ENCODE measurements at regions not wholly inside any gene's neighbourhood (a gene's known extent, or its start where the extent isn't known, plus 50 kb on each side); places are given as distances from the start of the nearest gene placed in this dataset.

DNA sequence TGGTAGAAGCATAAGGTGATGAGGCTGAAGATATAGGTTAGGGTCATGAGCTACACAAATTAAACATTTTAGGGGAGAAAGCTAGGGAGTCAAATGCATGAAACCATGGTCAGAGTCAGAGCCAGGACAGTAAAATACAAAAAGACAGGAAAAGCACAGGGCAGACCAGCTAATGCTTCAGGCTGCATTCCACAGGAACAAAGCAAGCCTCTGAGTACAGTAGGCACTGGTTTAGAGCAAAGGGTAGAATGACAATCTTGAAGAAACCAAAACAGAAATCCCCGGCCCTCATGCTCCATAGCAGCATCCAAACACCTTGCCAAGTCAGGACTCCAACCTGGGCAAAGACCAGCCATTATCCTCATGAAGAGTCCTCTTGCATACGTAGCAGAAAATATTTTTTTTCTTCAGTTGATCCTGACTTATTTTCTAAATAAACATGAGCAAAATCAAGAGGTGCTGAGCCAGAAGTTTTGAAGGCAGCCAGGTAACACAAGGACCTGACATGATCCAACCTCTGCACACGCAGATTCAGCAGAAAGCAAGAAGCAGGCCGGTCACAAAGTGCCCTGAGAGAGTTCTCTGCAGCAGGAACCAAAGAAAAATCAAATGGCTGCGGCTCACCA, 273.1 kb downstream of the TTLL7 start:
- Histone ChIP-seq H3K9me3 (ENCODE audit: control insufficient read depth in 2 of 3, insufficient read depth in 1 of 3, low read length in 3 of 3) (no peaks in the 10 kb centered on the region), H3K27ac (ENCODE audit: low read depth in 2 of 2, low read length in 2 of 2) (no peak overlapping the region), H3K36me3 (ENCODE audit: control insufficient read depth in 2 of 3, insufficient read depth in 3 of 3, low read length in 3 of 3) (no peaks in the 10 kb centered on the region), H3K4me1 (ENCODE audit: control insufficient read depth in 2 of 3, insufficient read depth in 2 of 3, low read depth in 1 of 3, low read length in 3 of 3) (no peaks in the 10 kb centered on the region), H3K27me3 (ENCODE audit: control insufficient read depth, insufficient read depth, low read length) (no peaks in the 10 kb centered on the region), H3K9ac (ENCODE audit: low read length in 3 of 3) (no peak overlapping the region), H3K4me3 (ENCODE audit: low read length in 3 of 3) (no peak overlapping the region)
- TF ChIP-seq, protein P1, sequence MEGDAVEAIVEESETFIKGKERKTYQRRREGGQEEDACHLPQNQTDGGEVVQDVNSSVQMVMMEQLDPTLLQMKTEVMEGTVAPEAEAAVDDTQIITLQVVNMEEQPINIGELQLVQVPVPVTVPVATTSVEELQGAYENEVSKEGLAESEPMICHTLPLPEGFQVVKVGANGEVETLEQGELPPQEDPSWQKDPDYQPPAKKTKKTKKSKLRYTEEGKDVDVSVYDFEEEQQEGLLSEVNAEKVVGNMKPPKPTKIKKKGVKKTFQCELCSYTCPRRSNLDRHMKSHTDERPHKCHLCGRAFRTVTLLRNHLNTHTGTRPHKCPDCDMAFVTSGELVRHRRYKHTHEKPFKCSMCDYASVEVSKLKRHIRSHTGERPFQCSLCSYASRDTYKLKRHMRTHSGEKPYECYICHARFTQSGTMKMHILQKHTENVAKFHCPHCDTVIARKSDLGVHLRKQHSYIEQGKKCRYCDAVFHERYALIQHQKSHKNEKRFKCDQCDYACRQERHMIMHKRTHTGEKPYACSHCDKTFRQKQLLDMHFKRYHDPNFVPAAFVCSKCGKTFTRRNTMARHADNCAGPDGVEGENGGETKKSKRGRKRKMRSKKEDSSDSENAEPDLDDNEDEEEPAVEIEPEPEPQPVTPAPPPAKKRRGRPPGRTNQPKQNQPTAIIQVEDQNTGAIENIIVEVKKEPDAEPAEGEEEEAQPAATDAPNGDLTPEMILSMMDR (IDR thresholded peaks at IDR 0.05; ENCODE audit: borderline replicate concordance, extremely low read depth, insufficient read depth): no peak
- no peak for DNase-seq
- no peak for FAIRE-seq
- intact Hi-C loops (cut with DNase I): no loop called here

DNA sequence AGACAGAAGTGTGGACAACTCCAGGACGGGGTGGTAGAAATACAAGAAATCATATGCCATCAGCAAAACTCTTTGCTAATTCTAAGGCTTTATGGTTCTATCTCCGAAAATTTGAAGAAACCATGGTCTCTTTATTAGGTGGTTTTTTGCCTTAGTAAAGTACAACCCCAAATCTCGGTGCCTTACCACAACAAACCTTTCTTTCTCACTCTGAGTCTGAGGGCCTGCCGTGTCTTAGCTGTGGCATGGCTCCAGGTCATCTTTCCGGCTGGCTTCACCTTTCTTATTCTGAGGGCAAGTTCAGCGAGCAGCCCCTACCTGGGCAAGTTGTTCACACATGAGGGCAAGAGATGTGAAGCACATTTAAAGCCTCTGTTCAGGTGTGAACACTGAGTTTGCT, 280.6 kb downstream of the TTLL7 start:
- H3K9me3 ChIP-seq (ENCODE audit: control insufficient read depth in 2 of 3, insufficient read depth in 1 of 3, low read length in 3 of 3): no peaks in the 10 kb centered on the region
- FAIRE-seq (no peak), DNase-seq (no peak)
- no peaks in the 10 kb centered on the region for H3K27me3 ChIP-seq (ENCODE audit: control insufficient read depth, insufficient read depth, low read length)
- H3K36me3 ChIP-seq (ENCODE audit: control insufficient read depth in 2 of 3, insufficient read depth in 3 of 3, low read length in 3 of 3): no peaks in the 10 kb centered on the region
- no peak overlapping the region for H3K9ac ChIP-seq (ENCODE audit: low read length in 3 of 3)
- H3K4me3 ChIP-seq (ENCODE audit: low read length in 3 of 3): no peak overlapping the region
- H3K27ac ChIP-seq (ENCODE audit: low read depth in 2 of 2, low read length in 2 of 2): no peak overlapping the region
- no peaks in the 10 kb centered on the region for H3K4me1 ChIP-seq (ENCODE audit: control insufficient read depth in 2 of 3, insufficient read depth in 2 of 3, low read depth in 1 of 3, low read length in 3 of 3)
- intact Hi-C loops (cut with DNase I): no loop called here
- TF ChIP-seq, protein P1 (IDR thresholded peaks at IDR 0.05; ENCODE audit: borderline replicate concordance, extremely low read depth, insufficient read depth): no peak

DNA sequence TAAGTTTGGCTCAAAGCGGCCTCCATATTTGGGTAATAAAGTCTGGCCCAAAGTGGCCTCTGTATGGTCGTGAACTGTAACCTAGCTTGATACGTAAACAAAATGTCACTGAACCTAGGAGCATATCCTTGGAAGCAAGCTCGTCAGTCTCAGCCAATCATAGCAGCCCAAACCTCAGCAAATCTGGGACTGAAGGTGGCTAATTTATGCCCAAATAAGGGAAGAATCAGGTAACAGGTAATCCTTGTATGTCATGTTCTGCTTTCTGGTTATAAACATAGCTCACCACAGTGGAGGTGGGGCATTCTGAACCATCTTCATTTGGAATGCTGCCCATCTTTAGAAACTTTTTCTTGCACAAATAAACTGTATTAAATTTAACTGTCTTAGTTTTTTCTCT, 281.1 kb downstream of the TTLL7 start:
- Histone ChIP-seq H3K36me3 (ENCODE audit: control insufficient read depth in 2 of 3, insufficient read depth in 3 of 3, low read length in 3 of 3) (no peaks in the 10 kb centered on the region), H3K4me1 (ENCODE audit: control insufficient read depth in 2 of 3, insufficient read depth in 2 of 3, low read depth in 1 of 3, low read length in 3 of 3) (no peaks in the 10 kb centered on the region), H3K27me3 (ENCODE audit: control insufficient read depth, insufficient read depth, low read length) (no peaks in the 10 kb centered on the region), H3K9ac (ENCODE audit: low read length in 3 of 3) (no peak overlapping the region), H3K4me3 (ENCODE audit: low read length in 3 of 3) (no peak overlapping the region), H3K27ac (ENCODE audit: low read depth in 2 of 2, low read length in 2 of 2) (no peak overlapping the region), H3K9me3 (ENCODE audit: control insufficient read depth in 2 of 3, insufficient read depth in 1 of 3, low read length in 3 of 3) (no peaks in the 10 kb centered on the region)
- intact Hi-C loops (cut with DNase I): no loop called here
- no peak for DNase-seq
- TF ChIP-seq, protein P1 (IDR thresholded peaks at IDR 0.05; ENCODE audit: borderline replicate concordance, extremely low read depth, insufficient read depth): no peak
- no peak for FAIRE-seq

DNA sequence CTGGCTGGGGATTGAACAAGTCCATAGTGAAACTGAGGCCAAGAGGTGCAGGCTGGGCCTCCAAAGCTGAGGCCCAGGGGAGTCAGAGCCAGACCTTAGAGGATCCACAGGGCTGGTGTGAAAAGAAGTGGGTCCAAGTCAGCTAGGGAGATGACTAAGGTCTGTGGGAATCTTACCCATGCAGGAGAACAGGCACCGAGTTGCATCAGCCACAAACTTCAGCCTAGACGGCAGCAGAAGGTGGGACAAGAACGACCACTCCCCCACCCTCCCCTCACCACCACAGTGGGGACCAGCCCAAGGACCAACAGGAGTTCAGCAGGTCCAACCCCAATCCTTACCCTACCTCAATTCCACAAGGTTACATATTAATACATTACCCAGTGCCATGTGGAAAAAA, 282.3 kb downstream of the TTLL7 start:
- DNase-seq (no peak), FAIRE-seq (no peak)
- Histone ChIP-seq H3K27me3 (ENCODE audit: control insufficient read depth, insufficient read depth, low read length) (no peaks in the 10 kb centered on the region), H3K9ac (ENCODE audit: low read length in 3 of 3) (no peak overlapping the region), H3K4me3 (ENCODE audit: low read length in 3 of 3) (no peak overlapping the region), H3K4me1 (ENCODE audit: control insufficient read depth in 2 of 3, insufficient read depth in 2 of 3, low read depth in 1 of 3, low read length in 3 of 3) (no peaks in the 10 kb centered on the region), H3K27ac (ENCODE audit: low read depth in 2 of 2, low read length in 2 of 2) (no peak overlapping the region), H3K36me3 (ENCODE audit: control insufficient read depth in 2 of 3, insufficient read depth in 3 of 3, low read length in 3 of 3) (no peaks in the 10 kb centered on the region), H3K9me3 (ENCODE audit: control insufficient read depth in 2 of 3, insufficient read depth in 1 of 3, low read length in 3 of 3) (no peaks in the 10 kb centered on the region)
- TF ChIP-seq, protein P1 (IDR thresholded peaks at IDR 0.05; ENCODE audit: borderline replicate concordance, extremely low read depth, insufficient read depth): no peak
- intact Hi-C loops (cut with DNase I): no loop called here
